ENCODE measurements at regions not wholly inside any gene's neighbourhood (a gene's known extent, or its start where the extent isn't known, plus 50 kb on each side); places are given as distances from the start of the nearest gene placed in this dataset.

- ATAC-seq: no peak
Observed at GRCh38 chr3:23078735-23079134, 124.4 kb upstream of the UBE2E2 start.

- no peak for ATAC-seq
Observed at GRCh38 chr3:23079976-23080375, 123.2 kb upstream of the UBE2E2 start.

- no peak for ATAC-seq
Observed at GRCh38 chr3:23083701-23084100, 119.4 kb upstream of the UBE2E2 start.

GRCh38 chr3:23084367-23084766 lies 118.8 kb upstream of the UBE2E2 start:
- ATAC-seq: no peak

GRCh38 chr3:23085261-23085660 lies 117.9 kb upstream of the UBE2E2 start:
- ATAC-seq: no peak

- ATAC-seq: no peak
Observed at GRCh38 chr3:23086331-23086730, 116.8 kb upstream of the UBE2E2 start.

- ATAC-seq: no peak
Observed at GRCh38 chr3:23086831-23087230, 116.3 kb upstream of the UBE2E2 start.

- no peak for ATAC-seq
Observed at GRCh38 chr3:23094412-23094811, 108.7 kb upstream of the UBE2E2 start.

GRCh38 chr3:23094890-23095462 lies 108.2 kb upstream of the UBE2E2 start:
- ATAC-seq: peak; percentile 100

- no peak for ATAC-seq
Observed at GRCh38 chr3:23096041-23096440, 107.1 kb upstream of the UBE2E2 start.

GRCh38 chr3:23099021-23099420 lies 104.1 kb upstream of the UBE2E2 start:
- ATAC-seq: no peak

- ATAC-seq: no peak
Observed at GRCh38 chr3:23099677-23100076, 103.5 kb upstream of the UBE2E2 start.

- ATAC-seq: no peak
Observed at GRCh38 chr3:23100106-23100505, 103.0 kb upstream of the UBE2E2 start.

- ATAC-seq: no peak
Observed at GRCh38 chr3:23103764-23104163, 99.4 kb upstream of the UBE2E2 start.

- ATAC-seq: no peak
Observed at GRCh38 chr3:23105048-23105447, 98.1 kb upstream of the UBE2E2 start.

- no peak for ATAC-seq
Observed at GRCh38 chr3:23106666-23107065, 96.5 kb upstream of the UBE2E2 start.

GRCh38 chr3:23107221-23107620 lies 95.9 kb upstream of the UBE2E2 start:
- ATAC-seq: no peak

- no peak for ATAC-seq
Observed at GRCh38 chr3:23108451-23109057, 94.6 kb upstream of the UBE2E2 start.

GRCh38 chr3:23111286-23111685 lies 91.8 kb upstream of the UBE2E2 start:
- no peak for ATAC-seq

GRCh38 chr3:23111797-23112196 lies 91.3 kb upstream of the UBE2E2 start:
- ATAC-seq: no peak

GRCh38 chr3:23112491-23112890 lies 90.6 kb upstream of the UBE2E2 start:
- ATAC-seq: peak; percentile 85

- ATAC-seq: peak; percentile 96
Observed at GRCh38 chr3:23113455-23114171, 89.5 kb upstream of the UBE2E2 start.

GRCh38 chr3:23114432-23114831 lies 88.7 kb upstream of the UBE2E2 start:
- ATAC-seq: no peak

- no peak for ATAC-seq
Observed at GRCh38 chr3:23115171-23115877, 87.8 kb upstream of the UBE2E2 start.

Data from esophagus mucosa (tissue), 1 donor.